ENCODE measurements at regions not wholly inside any gene's neighbourhood (a gene's known extent, or its start where the extent isn't known, plus 50 kb on each side); places are given as distances from the start of the nearest gene placed in this dataset.

DNA sequence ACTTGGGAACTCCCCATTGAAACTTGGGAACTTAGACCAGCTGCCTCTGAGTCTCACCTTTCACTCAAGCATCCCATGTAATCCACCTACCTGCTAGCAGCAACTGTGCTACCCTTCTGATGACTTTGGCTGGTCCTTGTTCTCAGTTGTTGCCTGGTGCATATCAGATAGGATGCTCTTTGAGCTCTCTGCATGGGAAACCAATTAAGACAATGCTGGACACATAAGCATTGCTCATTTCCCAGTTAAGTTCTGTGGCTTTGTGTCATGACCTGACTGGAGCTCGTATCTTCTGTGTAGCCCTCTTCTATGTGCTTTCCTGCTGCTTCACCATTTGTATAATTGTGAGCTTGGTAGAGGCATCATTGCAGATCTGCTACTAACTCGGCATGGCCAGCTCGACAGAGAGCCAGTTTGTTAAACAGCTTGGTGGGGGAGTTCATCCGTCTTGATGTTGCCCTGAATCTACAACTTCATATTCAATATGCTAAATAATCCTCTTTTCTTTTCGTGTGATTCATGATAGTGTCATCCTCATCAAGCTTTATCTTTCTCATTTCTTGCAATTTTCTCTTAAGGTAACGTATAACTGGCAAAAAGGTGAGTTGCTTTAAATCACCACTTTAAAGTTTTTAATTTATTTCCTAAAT lies 447.5 kb upstream of the SLC14A2 start:
- POLR2A ChIA-PET = no interaction called here

DNA sequence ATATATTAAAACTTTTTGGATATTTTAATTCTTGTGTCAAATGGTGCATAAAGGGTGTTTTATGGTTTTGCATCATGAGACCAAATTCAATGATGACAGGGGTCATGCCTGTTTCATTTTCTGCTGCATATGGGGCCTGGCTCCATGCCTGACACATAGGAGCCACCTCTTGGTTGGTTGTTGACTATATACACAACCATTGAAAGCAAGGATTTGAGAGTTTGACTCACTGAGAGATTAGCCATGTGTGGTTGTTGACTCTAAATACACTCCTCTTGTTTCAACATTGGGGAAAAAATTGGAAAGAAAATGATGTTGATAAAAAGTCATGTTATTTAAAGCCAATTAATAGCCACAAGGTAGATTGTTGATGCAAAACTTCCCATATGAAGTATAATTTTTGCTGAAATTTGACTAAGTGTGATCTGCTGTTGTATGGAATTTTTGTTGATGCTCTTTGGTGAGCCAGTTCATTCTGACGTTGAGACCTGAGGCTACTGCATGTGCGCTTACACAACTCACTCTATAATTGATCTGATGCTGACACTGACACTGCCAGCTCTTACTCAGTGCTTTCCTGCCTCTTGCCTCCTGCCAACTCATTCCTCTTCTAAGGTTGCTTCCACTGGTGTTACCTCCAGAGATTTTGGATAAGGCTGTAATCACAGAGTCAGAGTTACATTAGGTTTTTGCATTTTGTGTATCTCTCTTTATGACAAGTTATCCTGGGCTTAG lies 446.2 kb upstream of the SLC14A2 start:
- ChIA-PET CTCF (no interaction called here), POLR2A (no interaction called here)
- Histone ChIP-seq H3K27me3 (replicated peaks; ENCODE audit: control insufficient read depth, insufficient read depth, low read length) (no peaks in the 10 kb centered on the region), H3K36me3 (ENCODE audit: control insufficient read depth, insufficient read depth, low read length) (no peaks in the 10 kb centered on the region), H3K4me1 (no peaks in the 10 kb centered on the region), H3K9me3 (no peaks in the 10 kb centered on the region), H3K4me3 (ENCODE audit: low read depth, low read length) (no peak overlapping the region)
- no peak for DNase-seq
- no peak overlapping the region for H3K4me3 Mint-ChIP-seq (ENCODE audit: unreplicated experiment)
- no TSS peak for BruUV-seq (replicated peaks)
- H3K9me3 Mint-ChIP-seq (ENCODE audit: unreplicated experiment) = no peaks in the 10 kb centered on the region
- intact Hi-C loops (cut with micrococcal nuclease; ENCODE audit: unreplicated experiment) = no loop called here
- no peak overlapping the region for H3K27ac Mint-ChIP-seq (ENCODE audit: unreplicated experiment)
- TF ChIP-seq, protein P1, sequence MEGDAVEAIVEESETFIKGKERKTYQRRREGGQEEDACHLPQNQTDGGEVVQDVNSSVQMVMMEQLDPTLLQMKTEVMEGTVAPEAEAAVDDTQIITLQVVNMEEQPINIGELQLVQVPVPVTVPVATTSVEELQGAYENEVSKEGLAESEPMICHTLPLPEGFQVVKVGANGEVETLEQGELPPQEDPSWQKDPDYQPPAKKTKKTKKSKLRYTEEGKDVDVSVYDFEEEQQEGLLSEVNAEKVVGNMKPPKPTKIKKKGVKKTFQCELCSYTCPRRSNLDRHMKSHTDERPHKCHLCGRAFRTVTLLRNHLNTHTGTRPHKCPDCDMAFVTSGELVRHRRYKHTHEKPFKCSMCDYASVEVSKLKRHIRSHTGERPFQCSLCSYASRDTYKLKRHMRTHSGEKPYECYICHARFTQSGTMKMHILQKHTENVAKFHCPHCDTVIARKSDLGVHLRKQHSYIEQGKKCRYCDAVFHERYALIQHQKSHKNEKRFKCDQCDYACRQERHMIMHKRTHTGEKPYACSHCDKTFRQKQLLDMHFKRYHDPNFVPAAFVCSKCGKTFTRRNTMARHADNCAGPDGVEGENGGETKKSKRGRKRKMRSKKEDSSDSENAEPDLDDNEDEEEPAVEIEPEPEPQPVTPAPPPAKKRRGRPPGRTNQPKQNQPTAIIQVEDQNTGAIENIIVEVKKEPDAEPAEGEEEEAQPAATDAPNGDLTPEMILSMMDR (IDR thresholded peaks at IDR 0.05; ENCODE audit: insufficient read depth in 1 of 2, low read depth in 1 of 2, low read length in 1 of 2, severe bottlenecking in 1 of 2, unreplicated experiment in 1 of 2) = no peak
- no peaks in the 10 kb centered on the region for H3K27me3 Mint-ChIP-seq (ENCODE audit: insufficient read depth, unreplicated experiment)
- no peaks in the 10 kb centered on the region for H3K36me3 Mint-ChIP-seq (ENCODE audit: insufficient read depth, unreplicated experiment)
- H3K4me1 Mint-ChIP-seq (ENCODE audit: low read depth, unreplicated experiment) = no peaks in the 10 kb centered on the region

More for the DNA sequence above, 447.5 kb upstream of the SLC14A2 start:
- CTCF ChIA-PET = no interaction called here
- no peaks in the 10 kb centered on the region for H3K4me1 Mint-ChIP-seq (ENCODE audit: low read depth, unreplicated experiment)
- no peaks in the 10 kb centered on the region for H3K9me3 Mint-ChIP-seq (ENCODE audit: unreplicated experiment)
- no peak overlapping the region for H3K4me3 ChIP-seq (ENCODE audit: low read depth, low read length)
- H3K4me3 Mint-ChIP-seq (ENCODE audit: unreplicated experiment) = no peak overlapping the region
- no peaks in the 10 kb centered on the region for H3K27me3 ChIP-seq (replicated peaks; ENCODE audit: control insufficient read depth, insufficient read depth, low read length)
- no peak for DNase-seq
- no TSS peak for BruUV-seq (replicated peaks)
- H3K36me3 Mint-ChIP-seq (ENCODE audit: insufficient read depth, unreplicated experiment) = no peaks in the 10 kb centered on the region
- TF ChIP-seq, protein P1 (IDR thresholded peaks at IDR 0.05; ENCODE audit: insufficient read depth in 1 of 2, low read depth in 1 of 2, low read length in 1 of 2, severe bottlenecking in 1 of 2, unreplicated experiment in 1 of 2) = no peak
- intact Hi-C loops (cut with micrococcal nuclease; ENCODE audit: unreplicated experiment) = no loop called here
- H3K36me3 ChIP-seq (ENCODE audit: control insufficient read depth, insufficient read depth, low read length) = no peaks in the 10 kb centered on the region
- H3K4me1 ChIP-seq = no peaks in the 10 kb centered on the region
- H3K27me3 Mint-ChIP-seq (ENCODE audit: insufficient read depth, unreplicated experiment) = no peaks in the 10 kb centered on the region
- H3K27ac Mint-ChIP-seq (ENCODE audit: unreplicated experiment) = no peak overlapping the region
- no peaks in the 10 kb centered on the region for H3K9me3 ChIP-seq

DNA sequence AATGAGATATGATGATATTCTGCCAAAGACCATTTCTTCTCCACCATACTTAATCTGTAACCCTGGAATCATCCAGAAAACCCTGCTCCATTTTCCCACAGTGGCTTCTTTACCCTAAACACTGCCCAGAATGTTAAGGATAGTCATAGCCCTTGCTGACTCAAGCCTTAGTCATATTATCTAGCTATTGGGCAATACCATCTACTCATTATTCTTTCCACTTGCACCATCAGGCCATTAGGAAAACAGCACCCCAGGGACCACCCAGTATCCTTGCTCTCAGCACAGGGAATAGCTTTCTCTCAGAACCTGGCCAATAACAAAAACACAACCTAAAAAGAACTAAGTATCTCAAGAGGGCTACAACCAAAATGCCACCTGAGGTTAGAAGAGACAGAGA lies 445.7 kb upstream of the SLC14A2 start:
- Mint-ChIP-seq H3K36me3 (ENCODE audit: insufficient read depth, unreplicated experiment) (no peaks in the 10 kb centered on the region), H3K27me3 (ENCODE audit: insufficient read depth, unreplicated experiment) (no peaks in the 10 kb centered on the region), H3K9me3 (ENCODE audit: unreplicated experiment) (no peaks in the 10 kb centered on the region), H3K4me3 (ENCODE audit: unreplicated experiment) (no peak overlapping the region), H3K27ac (ENCODE audit: unreplicated experiment) (no peak overlapping the region), H3K4me1 (ENCODE audit: low read depth, unreplicated experiment) (no peaks in the 10 kb centered on the region)
- Histone ChIP-seq H3K27me3 (replicated peaks; ENCODE audit: control insufficient read depth, insufficient read depth, low read length) (no peaks in the 10 kb centered on the region), H3K9me3 (no peaks in the 10 kb centered on the region), H3K4me3 (ENCODE audit: low read depth, low read length) (no peak overlapping the region), H3K4me1 (no peaks in the 10 kb centered on the region), H3K36me3 (ENCODE audit: control insufficient read depth, insufficient read depth, low read length) (no peaks in the 10 kb centered on the region)
- no TSS peak for BruUV-seq (replicated peaks)
- POLR2A ChIA-PET = no interaction called here
- DNase-seq = no peak
- CTCF ChIA-PET = no interaction called here
- intact Hi-C loops (cut with micrococcal nuclease; ENCODE audit: unreplicated experiment) = no loop called here
- TF ChIP-seq, protein P1 (IDR thresholded peaks at IDR 0.05; ENCODE audit: insufficient read depth in 1 of 2, low read depth in 1 of 2, low read length in 1 of 2, severe bottlenecking in 1 of 2, unreplicated experiment in 1 of 2) = no peak

All from Caco-2 (cell line).